Neural cell (in vitro differentiated cells): ENCODE measurements at regions not wholly inside any gene's neighbourhood (a gene's known extent, or its start where the extent isn't known, plus 50 kb on each side); places are given as distances from the start of the nearest gene placed in this dataset.

ENCODE experiments used
- H2AFZ ChIP-seq: fragments of 200-600, 300-800 bp; sonication (generic), shearing (Covaris generic); 2 replicates; pipeline ENCODE4 v1.6.0; 2014; ENCODE audit warnings: low read depth, mild to moderate bottlenecking, antibody characterized with exemption, low read length, moderate library complexity
- H3F3A ChIP-seq: fragments of 200-600 bp; shearing (Covaris generic); 2 replicates; pipeline ENCODE4 v1.6.1; 2016; ENCODE audit warnings: mild to moderate bottlenecking, moderate library complexity, mixed read lengths, antibody characterized with exemption, low read length; ENCODE audit not compliant: insufficient read depth, poor library complexity, severe bottlenecking
- H3K27ac ChIP-seq: fragments of 200-600, 300-800 bp; sonication (generic), shearing (Covaris generic); 2 replicates; pipeline ENCODE4 v1.5.1; 2014; ENCODE audit warnings: mild to moderate bottlenecking, low read length, moderate library complexity
- H3K27me3 ChIP-seq: fragments of 300-800, 200-600 bp; sonication (generic), shearing (Covaris generic); 2 replicates; pipeline ENCODE4 v1.6.0; 2014; ENCODE audit warnings: mild to moderate bottlenecking, low read depth, low read length, moderate library complexity; ENCODE audit not compliant: insufficient read depth
- H3K36me3 ChIP-seq: fragments of 300-800, 200-600 bp; sonication (generic), shearing (Covaris generic); 2 replicates; pipeline ENCODE4 v1.5.1; 2014; ENCODE audit warnings: mild to moderate bottlenecking, antibody characterized with exemption, low read length, moderate library complexity; ENCODE audit not compliant: insufficient read depth
- H3K4me2 ChIP-seq: fragments of 300-800, 200-600 bp; sonication (generic), shearing (Covaris generic); 2 replicates; pipeline ENCODE4 v1.6.0; 2014; ENCODE audit warnings: mild to moderate bottlenecking, low read length
- H3K4me3 ChIP-seq: fragments of 300-800, 200-600 bp; sonication (generic), shearing (Covaris generic); 2 replicates; pipeline ENCODE4 v1.5.1; 2014; ENCODE audit warnings: mild to moderate bottlenecking, low read length, moderate library complexity
- H3K79me2 ChIP-seq: fragments of 200-600 bp; shearing (Covaris generic); replicated peaks from 2 replicates; pipeline ENCODE4 v1.6.0; 2014; ENCODE audit warnings: mild to moderate bottlenecking, low read length, moderate library complexity; ENCODE audit not compliant: insufficient read depth
- H3K9ac ChIP-seq: fragments of 300-800, 200-600 bp; sonication (generic), shearing (Covaris generic); 2 replicates; pipeline ENCODE4 v1.6.1; 2016; ENCODE audit warnings: mild to moderate bottlenecking, low read length, mixed read lengths
- H3K9me2 ChIP-seq: fragments of 200-600 bp; shearing (Covaris generic); 2 replicates; pipeline ENCODE4 v1.6.1; 2016; ENCODE audit warnings: mild to moderate bottlenecking, low read length, mixed read lengths; ENCODE audit not compliant: insufficient read depth
- H3K9me3 ChIP-seq: fragments of 200-600, 300-800 bp; sonication (generic), shearing (Covaris generic); 2 replicates; pipeline ENCODE4 v1.6.1; 2016; ENCODE audit warnings: mild to moderate bottlenecking, mixed run types, low read length, moderate library complexity, mixed read lengths
- H4K20me1 ChIP-seq: fragments of 200-600 bp; shearing (Covaris generic); 2 replicates; pipeline ENCODE4 v1.6.1; 2016; ENCODE audit warnings: mild to moderate bottlenecking, mixed run types; ENCODE audit not compliant: insufficient read depth
- CTCF ChIP-seq: fragments of 450-650 bp; IDR thresholded peaks from 2 replicates; pipeline ENCODE4 v1.5.1; 2014; ENCODE audit warnings: antibody characterized with exemption, mild to moderate bottlenecking, moderate library complexity; ENCODE audit not compliant: poor library complexity, severe bottlenecking
- EP300 ChIP-seq: fragments of 450-650 bp; conservative IDR thresholded peaks from 2 replicates; pipeline ENCODE4 v1.6.1; 2014; ENCODE audit warnings: antibody characterized with exemption, mild to moderate bottlenecking, moderate library complexity; ENCODE audit not compliant: poor library complexity, severe bottlenecking
- EZH2 ChIP-seq: fragments of 200-600, 300-800 bp; shearing (Covaris generic), sonication (generic); IDR thresholded peaks from 2 replicates; pipeline ENCODE4 v1.6.1; 2014; ENCODE audit warnings: antibody characterized with exemption, low read length, borderline replicate concordance, mild to moderate bottlenecking; ENCODE audit not compliant: insufficient read depth, poor library complexity, severe bottlenecking
- MXI1 ChIP-seq: fragments of 450-650 bp; conservative IDR thresholded peaks from 2 replicates; pipeline ENCODE4 v1.6.1; 2014; ENCODE audit warnings: antibody characterized with exemption, mild to moderate bottlenecking; ENCODE audit not compliant: poor library complexity, severe bottlenecking
- POLR2AphosphoS5 ChIP-seq: IDR thresholded peaks from 2 replicates; pipeline ENCODE4 v1.6.1; 2012
- RAD21 ChIP-seq: fragments of 450-650 bp; conservative IDR thresholded peaks from 2 replicates; pipeline ENCODE4 v1.6.1; 2014; ENCODE audit warnings: antibody characterized with exemption, mild to moderate bottlenecking, moderate library complexity
- REST ChIP-seq: IDR thresholded peaks from 2 replicates; pipeline ENCODE4 v1.6.1; 2012; ENCODE audit warnings: borderline replicate concordance
- SMC3 ChIP-seq: fragments of 450-650 bp; conservative IDR thresholded peaks from 2 replicates; pipeline ENCODE4 v1.6.1; 2014; ENCODE audit warnings: antibody characterized with exemption, mild to moderate bottlenecking, moderate library complexity; ENCODE audit not compliant: poor library complexity
- TAF1 ChIP-seq: IDR thresholded peaks from 2 replicates; pipeline ENCODE4 v1.6.1; 2012; ENCODE audit warnings: low read depth

- H3K4me2 ChIP-seq = no peak overlapping the region
- TF ChIP-seq SMC3 = no peak
- no peak for TF ChIP-seq EZH2
- no peak for TF ChIP-seq EP300
- no peak overlapping the region for H3K9ac ChIP-seq
Observed at GRCh38 chr5:114249823-114250222, 112.0 kb upstream of the KCNN2 start.

GRCh38 chr5:114250536-114250935 lies 111.3 kb upstream of the KCNN2 start:
- TF ChIP-seq CTCF = no peak
- no peak for TF ChIP-seq TAF1
- TF ChIP-seq EP300 = no peak
- TF ChIP-seq REST = no peak
- no peak for TF ChIP-seq RAD21
- TF ChIP-seq SMC3 = no peak
- TF ChIP-seq POLR2AphosphoS5 = no peak
- TF ChIP-seq MXI1 = no peak
- TF ChIP-seq EZH2 = no peak
- no peaks in the 10 kb centered on the region for H3K36me3 ChIP-seq
- no peaks in the 10 kb centered on the region for H3K9me3 ChIP-seq
- H3K27ac ChIP-seq = no peak overlapping the region
- H3K27me3 ChIP-seq = no peaks in the 10 kb centered on the region
- no peak overlapping the region for H3K4me3 ChIP-seq
- H2AFZ ChIP-seq = no peak overlapping the region
- H3K79me2 ChIP-seq = no peaks in the 10 kb centered on the region
- H3K9ac ChIP-seq = no peak overlapping the region
- H3F3A ChIP-seq = no peaks in the 10 kb centered on the region
- no peak overlapping the region for H3K4me2 ChIP-seq
- no peaks in the 10 kb centered on the region for H4K20me1 ChIP-seq
- H3K9me2 ChIP-seq = no peaks in the 10 kb centered on the region

More at GRCh38 chr5:114249823-114250222, 112.0 kb upstream of the KCNN2 start:
- H3K36me3 ChIP-seq = no peaks in the 10 kb centered on the region
- H3K4me3 ChIP-seq = no peak overlapping the region
- H3K27me3 ChIP-seq = no peaks in the 10 kb centered on the region
- no peaks in the 10 kb centered on the region for H3K9me2 ChIP-seq
- H4K20me1 ChIP-seq = no peaks in the 10 kb centered on the region
- no peaks in the 10 kb centered on the region for H3F3A ChIP-seq
- H3K79me2 ChIP-seq = no peaks in the 10 kb centered on the region
- no peak overlapping the region for H2AFZ ChIP-seq
- no peaks in the 10 kb centered on the region for H3K9me3 ChIP-seq
- no peak overlapping the region for H3K27ac ChIP-seq
